Activated effector memory CD4-positive, alpha-beta T cell treated with anti-CD3 and anti-CD28 coated beads, Interleukin-2, amount 50 U/mL, for 16 hours (primary cell): ENCODE measurements at regions not wholly inside any gene's neighbourhood (a gene's known extent, or its start where the extent isn't known, plus 50 kb on each side); places are given as distances from the start of the nearest gene placed in this dataset.

Source experiments
- DNase-seq: peaks from one replicate; pipeline ENCODE4 v3.0.0-alpha.2; 2020

DNA sequence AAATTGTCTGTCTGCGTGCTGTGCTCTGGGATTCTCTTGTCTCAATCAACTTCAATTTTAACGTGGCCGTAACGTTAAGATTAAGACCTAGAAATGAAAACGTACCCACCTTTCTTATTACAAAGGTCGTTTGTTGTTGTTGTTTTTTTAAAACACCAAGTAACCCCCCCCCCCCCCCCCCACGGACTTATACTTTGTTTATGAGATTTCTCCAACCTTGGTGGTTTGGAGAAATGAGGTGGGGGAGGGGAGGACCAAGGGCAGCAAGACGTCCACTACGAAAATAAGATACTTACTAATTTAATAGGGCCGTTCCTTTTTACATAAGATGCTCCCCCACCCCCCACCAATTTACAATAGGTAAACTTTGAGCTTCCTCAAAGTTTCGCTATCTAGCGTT, 244.4 kb upstream of the TOPAZ1 start:
- no peak for DNase-seq

GRCh38 chr3:43997788-43998369, 243.8 kb upstream of the TOPAZ1 start:
- no peak for DNase-seq

GRCh38 chr3:43998370-43998835, 243.3 kb upstream of the TOPAZ1 start:
- DNase-seq, result no peak

GRCh38 chr3:43998836-43999727, 242.6 kb upstream of the TOPAZ1 start:
- no peak for DNase-seq

DNA sequence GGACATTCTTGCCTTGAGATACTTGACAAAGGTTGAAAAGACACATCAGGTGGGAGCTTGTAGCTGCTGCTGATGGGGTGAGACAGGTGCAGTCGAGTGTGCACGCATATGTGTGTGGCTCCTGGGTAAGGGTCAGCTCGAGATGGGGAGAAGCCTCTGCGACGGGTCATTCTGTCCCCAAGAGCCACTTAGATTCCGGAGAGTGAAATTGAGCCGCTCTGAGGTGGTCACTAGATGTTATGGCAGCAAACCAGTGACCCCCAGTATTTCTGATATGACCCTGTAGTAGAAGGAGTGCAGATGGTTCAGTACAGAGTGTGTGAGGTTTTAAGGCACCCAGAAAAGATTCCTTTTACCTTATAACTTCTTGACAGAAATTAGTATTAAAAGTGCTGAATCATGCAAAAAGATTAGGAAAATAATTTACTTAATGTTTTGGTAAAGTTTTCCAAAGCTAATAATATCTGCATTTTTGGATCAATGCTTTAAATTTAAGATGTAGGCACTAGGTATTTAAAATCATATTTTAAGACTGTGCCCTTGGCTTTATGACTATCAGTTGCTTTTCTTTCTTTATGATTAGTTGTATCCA, 241.9 kb upstream of the TOPAZ1 start:
- DNase-seq, result no peak

- DNase-seq, result no peak
These were observed 241.1 kb upstream of the TOPAZ1 start for GRCh38 chr3:44000586-44000985.

DNA sequence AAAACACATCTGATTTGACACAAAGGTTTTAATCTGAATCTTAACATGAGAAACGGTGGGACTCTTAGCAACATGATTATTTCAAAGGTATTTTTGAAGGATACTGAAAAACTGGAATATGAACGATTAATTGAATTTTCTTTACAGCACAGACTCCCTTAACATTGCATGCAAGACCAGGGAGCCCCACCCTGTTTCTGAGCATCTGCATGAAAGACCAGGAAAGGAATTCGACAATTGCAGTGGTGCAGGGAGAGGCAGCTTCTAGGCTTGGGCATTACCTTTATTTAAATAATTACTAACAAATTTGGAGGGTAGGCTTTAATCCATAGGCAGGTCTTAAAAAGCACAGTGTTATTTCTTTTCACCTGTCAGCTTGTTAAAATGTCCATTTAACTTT, 240.6 kb upstream of the TOPAZ1 start:
- no peak for DNase-seq

GRCh38 chr3:44003801-44004200, 237.9 kb upstream of the TOPAZ1 start:
- DNase-seq, result no peak

DNA sequence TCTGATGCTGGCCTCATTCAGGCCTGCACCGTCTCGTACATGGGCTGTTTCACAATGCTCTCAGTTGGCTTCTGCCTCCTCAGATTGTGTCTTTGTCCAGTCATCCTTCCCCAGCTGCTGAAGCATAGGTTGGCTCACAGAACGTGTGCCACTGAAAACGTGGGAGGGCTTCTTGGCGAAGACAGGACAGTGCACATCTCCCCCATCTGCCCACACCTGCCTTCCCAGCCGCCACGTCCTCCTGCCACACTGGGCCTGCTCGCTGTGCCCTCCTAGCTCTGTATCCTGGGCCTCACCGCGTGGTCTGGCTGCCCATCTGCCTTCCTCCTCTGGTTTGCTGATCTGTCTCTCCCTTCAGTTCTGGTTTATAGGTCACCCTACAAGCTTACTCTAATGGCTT, 230.0 kb upstream of the TOPAZ1 start:
- no peak for DNase-seq

- DNase-seq, result no peak
These were observed 229.4 kb upstream of the TOPAZ1 start for GRCh38 chr3:44012160-44012899.

DNA sequence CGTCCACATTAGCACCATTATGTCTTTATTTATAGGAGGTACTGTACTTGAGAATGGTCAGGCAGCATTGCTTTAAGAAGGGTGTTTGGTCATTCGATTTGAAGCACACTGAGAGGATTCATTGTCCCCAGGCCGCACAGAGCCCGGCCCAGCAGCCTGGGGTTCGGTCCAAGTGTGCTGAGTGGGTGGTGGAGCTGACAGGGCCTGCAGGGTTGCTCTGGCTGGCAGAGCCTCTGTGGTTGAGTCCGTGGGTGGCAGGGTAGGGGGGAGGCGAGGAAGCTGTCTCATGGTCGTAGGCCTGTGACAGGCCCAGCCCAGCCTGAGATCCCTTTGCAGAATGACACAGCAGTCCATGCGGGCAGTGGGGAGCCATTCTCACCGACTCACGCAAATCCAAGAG, 227.7 kb upstream of the TOPAZ1 start:
- DNase-seq, result no peak

GRCh38 chr3:44015170-44015569, 226.5 kb upstream of the TOPAZ1 start:
- DNase-seq, result no peak

- no peak for DNase-seq
These were observed 224.9 kb upstream of the TOPAZ1 start for GRCh38 chr3:44016818-44017217.

DNA sequence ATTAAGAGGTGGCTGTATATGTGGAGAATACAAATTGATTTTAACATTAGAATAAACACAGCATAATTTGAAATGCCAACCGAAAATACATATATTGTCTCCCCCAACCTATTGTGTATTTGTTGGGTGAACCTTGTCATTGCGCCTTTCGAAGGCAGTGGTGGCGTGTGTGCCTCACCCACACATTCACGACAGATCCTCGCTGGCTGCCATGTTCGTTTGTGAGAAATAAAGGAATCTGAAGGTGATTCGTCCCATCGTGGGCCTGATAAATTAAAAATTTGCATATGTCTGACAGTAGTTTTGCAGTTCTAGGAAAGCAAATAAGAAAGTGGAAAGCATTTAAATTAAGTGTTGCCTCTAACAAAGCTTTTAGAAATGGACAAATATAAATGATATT, 222.8 kb upstream of the TOPAZ1 start:
- no peak for DNase-seq

DNA sequence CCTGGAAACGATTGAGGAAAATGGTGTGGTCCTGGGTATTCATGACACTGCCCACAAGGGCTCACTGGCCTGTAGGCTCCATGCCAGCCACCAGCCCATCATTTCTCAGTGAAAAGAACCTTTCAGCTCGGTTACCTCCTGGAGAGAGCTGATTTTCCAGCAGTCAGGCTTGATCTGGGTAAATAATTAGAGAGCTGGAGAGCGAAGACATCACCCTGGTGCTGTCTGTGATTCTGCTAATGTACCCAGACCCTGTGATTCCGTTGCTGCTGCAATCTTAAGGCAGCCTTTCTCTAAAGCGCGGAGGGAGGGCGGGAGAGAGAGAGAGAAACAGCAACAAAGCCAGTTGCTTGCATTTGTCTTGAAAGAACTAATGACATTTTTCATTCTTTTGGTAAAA, 221.9 kb upstream of the TOPAZ1 start:
- DNase-seq, result no peak

- DNase-seq, result no peak
These were observed 221.5 kb upstream of the TOPAZ1 start for GRCh38 chr3:44020143-44020542.

DNA sequence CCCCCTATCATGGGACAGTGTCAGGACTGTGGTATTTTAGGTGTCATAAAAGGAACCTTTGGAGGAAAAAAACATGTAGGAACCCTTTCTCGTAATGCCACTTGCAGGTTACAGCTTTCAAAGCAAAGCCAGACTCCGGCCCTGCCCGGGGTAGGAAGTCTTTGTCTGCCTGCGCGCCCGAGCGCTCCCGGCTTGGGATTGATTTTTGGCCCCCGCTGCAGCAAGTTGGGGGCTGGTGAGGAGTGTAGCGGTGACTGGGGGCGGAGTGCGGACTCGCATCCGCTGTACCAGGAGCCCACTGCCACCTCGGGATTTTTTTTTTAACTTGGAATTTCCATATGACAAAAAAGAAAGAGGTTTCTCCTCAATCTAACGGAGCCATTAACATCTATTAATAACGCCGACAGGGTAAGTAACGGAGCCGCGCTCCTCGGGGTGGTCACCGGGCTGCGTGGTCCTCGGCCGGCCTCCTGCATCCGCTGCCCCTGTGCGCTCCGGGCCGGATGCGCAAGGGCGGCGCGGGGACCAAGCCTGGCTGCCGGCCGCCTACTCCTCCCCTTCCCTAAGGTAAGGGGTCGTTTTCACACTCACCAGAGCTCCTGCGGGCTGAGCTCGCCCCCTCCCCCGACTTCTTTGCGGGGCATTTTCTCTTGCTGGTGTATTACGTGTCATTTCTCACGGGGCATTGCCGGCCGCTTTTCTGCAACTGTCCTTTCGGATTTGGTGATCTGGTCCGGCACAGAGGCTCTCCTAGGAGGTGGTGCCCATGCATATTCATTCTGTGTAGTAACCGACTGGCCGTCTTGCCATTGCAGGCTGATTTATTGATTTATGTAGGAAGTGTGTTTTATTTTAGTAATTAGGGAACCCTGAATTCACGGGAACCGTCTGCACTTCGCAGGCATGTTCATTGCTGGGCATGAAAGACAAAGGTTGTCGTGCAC, 219.8 kb upstream of the TOPAZ1 start:
- no peak for DNase-seq

DNA sequence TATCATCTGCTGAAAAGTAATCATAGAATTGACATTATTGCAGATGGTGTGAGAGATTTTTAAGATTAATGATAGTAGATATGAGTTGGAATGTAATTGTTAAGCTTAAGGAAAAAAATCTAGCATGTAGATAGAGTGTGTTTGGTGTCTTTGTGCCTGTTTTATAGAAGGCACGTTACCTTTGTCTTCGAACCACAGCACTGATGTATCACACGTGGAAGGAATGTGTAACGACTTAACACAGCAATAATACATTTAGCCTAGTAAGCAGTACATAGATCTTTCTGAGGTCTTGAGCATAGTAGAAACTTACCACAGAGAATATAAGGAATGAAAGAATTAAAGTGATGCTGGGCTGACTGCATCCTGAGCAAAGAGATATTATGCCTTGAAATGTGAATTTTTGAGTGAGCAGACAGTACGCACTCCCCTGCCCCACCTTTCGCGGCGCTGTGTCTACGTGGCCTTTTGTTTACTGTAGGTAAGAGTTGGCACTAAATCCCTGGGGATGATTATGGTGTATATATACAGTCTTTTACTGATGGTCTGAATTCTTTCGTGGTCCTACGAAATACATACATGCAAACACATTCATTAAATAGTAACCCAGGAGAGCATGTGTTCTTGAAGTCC, 217.6 kb upstream of the TOPAZ1 start:
- no peak for DNase-seq

DNA sequence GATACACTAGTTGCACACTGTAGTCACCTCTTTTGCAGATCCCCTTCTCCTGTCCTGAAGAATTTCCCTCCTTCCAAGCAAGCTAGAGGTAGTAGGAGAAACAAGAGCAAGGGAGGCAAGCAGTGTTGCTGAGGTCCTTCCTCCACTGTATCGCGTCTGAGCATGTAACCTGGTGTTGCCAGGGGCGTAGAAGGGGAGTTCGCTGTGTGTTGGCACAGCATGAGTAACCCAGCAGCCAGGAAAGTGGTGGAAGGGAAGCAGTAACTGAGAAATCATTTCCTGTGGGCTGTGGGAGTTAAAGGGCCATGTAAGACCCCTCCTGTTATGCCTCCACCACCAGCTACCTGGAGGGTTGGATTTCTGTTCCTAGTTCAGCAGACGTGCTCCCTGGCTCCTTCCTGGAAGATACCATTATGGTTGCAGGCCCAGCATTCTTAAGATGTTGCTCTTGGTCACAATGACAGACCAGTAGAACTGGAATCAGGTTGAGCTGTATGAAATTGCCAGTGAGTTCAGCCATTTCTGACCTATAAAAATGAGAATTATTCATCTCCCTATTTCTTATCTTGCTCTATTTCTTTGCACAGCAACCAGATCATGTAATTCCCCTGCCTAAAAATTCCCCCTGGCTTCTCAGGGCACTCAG, 215.3 kb upstream of the TOPAZ1 start:
- DNase-seq, result no peak

GRCh38 chr3:44029100-44029499, 212.6 kb upstream of the TOPAZ1 start:
- no peak for DNase-seq

DNA sequence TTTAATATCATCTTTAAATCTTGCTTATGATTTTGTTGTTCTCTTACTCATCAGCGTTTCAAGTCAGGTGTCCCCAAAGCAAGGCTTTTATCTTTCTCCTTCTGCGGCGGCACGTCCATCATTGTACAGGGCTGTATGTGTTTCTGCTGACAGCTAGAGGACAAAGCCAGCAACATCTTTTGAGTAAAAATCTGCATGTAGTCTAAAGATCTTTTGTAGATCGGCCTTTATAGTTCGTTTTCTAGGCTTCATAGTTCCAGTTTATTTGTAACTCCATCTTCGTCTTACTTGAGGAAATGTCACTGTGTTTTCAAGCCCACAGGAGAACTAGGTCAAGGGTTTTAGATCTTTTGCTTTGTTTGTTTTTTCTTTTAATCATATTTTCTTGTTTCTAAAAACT, 211.4 kb upstream of the TOPAZ1 start:
- DNase-seq, result no peak
